ENCODE measurements at regions not wholly inside any gene's neighbourhood (a gene's known extent, or its start where the extent isn't known, plus 50 kb on each side); places are given as distances from the start of the nearest gene placed in this dataset.
"Not testable (repeated sequence)": the region's sequence is repeated elsewhere in the genome, so short reads cannot be mapped to it uniquely, and the experiment has no call there.

DNA sequence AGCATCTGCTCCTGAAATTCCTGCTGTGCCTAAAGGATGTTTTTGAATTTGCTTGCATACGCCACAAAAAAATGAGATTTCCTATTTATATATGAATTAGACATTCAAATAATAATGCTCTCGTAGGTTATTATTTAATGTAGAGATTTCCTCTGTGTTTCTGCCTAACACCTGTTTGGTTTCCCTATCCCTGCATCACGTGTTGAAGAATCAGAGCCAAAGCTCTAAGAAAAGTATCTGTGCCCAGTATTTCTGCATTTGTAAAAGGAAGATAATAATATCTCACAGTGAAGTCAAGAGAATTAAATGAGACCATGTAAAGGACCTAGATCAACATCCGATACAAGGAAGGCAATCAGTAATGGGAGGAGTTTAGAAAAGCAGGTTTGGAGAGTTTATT lies 179.5 kb downstream of the HNRNPD start:
- DNase-seq (ENCODE audit: low read depth in 4 of 4, low spot score in 1 of 4) = no peak

DNA sequence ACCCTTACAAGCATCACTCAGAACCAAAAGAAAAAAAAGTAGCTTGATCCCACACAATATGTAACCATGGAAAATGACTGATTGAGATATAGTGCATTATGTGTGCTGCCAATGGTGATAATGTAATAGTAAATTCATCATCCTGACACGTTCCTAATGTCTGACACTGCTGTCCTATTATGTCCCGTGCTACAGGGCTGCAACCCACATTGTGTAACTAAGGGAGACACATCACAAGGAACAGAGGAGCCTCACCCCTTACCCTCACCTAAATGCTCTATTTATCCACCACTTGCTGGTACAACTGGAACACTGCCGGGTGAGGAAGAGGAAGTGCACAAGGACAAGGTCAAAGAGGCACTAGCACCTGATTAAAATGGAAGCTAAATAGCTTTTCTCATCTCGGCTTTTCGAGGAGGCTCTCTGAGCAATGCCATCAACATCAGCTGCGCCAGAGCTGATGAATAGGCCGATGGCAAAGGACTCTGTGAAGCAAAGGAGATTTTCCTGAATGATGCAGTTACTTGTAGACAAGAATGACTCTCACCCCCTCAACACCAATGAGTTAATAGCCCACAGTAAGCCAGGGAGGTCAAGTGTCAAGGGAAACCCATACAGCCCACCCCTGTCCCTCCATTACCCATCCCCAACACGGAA lies 181.6 kb downstream of the HNRNPD start:
- no peak for DNase-seq (ENCODE audit: low read depth in 4 of 4, low spot score in 1 of 4)

DNA sequence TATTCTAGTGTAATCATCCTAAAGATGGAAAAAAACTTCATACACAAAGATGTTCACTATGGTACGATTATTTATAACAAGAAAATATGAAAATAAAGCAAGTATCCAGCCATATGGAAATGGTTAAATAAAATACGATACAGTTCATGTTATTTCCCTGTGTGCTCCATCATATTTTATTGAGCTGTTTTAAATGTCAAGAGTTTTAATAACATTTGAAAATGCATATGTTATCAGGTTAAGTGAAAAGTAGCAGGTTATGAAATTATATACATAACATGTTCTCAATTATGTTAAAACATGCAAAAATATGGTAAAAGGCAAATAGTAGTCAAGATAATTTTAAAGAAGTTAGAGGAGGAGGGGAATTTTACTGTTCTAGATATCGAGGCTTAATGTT lies 192.0 kb downstream of the HNRNPD start:
- no peak for DNase-seq (ENCODE audit: low read depth in 4 of 4, low spot score in 1 of 4)

DNA sequence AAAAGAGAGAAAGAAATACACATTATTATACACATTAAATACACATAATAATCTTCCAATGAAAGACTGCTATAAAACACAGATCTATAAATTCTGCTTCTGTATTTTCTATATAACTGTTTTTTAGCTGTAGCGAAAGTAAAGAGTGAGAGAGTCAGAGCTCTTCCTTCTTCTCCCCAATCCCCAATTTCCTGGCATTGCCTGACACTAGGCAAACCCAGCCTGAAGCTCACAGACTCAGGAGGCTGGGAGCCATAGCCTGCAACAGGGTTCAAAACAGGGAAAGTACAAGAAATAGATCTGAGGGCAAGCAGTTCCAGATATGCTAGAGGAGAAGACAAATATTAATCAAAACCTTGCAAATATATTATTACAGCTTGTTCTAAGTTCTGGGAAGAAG lies 201.6 kb downstream of the HNRNPD start:
- no peak for DNase-seq (ENCODE audit: low read depth in 4 of 4, low spot score in 1 of 4)

DNA sequence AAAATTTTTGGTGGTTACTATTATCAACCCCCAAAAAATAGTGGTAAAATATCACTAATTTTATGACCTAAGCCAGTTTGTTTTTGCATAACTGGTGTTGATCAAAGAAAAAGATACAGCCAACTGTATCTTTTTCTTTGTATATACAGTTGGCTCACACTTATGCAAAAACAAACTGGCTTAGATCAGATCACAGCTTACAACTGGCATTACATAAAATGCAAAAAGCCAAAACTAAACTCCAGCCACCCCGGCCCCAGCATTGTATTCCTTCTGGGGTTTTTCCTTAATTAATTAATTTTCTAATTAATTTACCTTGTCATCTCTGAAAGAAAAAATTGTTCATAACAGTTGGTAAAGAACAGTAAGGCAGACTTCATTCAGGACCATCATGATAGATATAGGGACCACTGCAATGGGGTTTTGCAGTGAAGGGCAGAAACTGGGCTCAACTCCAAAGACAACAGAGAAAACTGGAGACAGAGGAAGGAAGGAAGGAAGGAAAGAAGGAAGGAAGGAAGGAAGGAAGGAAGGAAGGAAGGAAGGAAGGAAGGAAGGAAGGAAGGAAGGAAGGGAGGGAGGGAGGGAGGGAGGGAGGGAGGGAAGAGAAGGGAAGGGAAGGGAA lies 202.1 kb downstream of the HNRNPD start:
- no peak for DNase-seq (ENCODE audit: low read depth in 4 of 4, low spot score in 1 of 4)

DNA sequence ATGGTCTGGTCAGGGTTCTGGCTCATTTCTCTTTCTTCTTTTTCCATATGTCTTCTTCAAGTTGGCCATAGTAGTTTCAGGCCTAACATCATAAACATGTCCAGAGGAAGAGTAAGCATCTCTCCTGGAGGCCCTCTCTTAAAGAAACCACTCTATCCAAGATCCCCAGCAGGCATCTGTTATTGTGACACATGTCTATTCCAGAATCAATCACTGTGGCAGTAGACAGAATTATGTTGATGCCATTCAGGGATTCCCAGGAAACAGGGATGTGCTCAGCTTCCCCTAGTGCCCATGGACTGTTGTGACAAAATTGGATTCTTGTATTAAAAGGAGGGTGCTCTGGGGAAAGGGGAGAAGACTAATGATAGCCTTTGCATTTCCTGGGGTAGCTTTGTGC lies 224.0 kb downstream of the HNRNPD start:
- DNase-seq (ENCODE audit: low read depth in 4 of 4, low spot score in 1 of 4) = no peak

DNA sequence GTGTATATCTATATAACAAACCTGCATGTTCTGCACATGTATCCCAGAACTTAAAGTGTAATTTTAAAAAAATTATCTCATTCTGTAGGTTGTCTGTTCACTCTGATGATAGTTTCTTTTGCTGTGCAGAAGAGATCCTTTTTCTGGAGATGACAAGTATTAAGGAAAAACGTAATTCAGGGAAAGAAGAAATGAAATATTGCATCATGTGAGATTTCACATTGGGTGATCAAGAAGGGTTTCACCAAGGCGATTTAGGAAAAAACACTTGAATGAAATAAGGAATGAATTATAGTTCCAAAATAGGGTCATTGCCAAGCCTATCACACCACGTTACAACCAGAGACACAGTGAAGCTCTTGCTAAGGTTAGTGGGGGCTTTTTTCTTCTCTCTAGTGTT lies 227.9 kb downstream of the HNRNPD start:
- no peak for DNase-seq (ENCODE audit: low read depth in 4 of 4, low spot score in 1 of 4)

DNA sequence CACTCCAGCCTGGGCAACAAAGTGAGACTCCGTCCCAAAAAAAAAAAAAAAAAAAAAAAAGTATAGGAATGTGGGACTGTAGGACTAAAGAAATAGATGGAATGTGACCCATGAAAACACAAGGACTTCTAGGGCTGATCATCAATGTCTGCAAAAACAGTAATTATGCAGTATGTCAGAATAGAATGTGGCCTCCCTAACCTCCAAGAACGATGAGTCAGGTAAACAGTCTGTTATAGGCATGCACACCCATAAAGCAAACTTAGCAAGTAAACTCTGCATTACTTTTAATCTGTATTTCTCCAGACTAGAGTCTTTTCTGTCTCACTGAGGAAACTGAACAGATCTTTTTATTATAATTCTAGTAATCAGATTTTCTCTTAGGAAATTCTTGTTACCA lies 233.4 kb downstream of the HNRNPD start:
- no peak for DNase-seq (ENCODE audit: low read depth in 4 of 4, low spot score in 1 of 4)

DNA sequence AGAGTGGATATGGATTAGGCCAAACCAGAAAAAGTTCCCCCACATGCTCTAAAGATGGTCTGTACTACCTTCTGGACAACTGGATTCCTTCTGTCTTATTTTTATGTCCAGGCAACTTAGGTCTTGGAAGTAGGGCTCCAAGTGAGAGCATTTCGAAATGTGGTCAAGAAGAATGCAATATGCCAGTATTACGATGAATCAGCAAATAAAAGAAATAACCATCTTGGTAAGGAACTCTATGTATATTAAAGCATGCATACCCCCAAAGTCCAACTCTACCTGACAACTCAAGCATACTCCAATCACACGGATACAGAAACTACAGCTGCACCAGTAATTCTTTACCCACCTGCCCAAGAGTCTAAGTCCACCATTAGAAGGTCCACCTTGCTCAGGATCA lies 234.5 kb downstream of the HNRNPD start:
- DNase-seq (ENCODE audit: low read depth in 4 of 4, low spot score in 1 of 4) = no peak

DNA sequence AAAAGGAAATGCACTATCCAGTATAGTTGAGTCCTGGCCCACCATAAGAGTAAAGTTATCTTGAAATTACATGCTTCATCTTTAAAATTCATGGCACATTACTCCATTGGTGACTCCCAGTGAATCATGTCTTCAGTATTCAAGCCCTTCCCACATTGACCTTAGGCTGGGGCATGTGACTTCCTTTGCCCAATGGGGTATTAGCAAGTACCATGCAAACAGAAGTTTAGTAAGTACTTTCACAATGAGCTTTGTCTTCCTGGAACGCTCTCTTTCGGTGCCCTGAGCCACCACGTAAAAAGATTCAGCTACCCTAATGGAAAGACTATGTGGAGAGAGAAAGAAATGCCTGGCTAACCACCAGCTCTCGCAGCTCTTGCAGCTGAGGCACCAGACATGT lies 235.4 kb downstream of the HNRNPD start:
- DNase-seq (ENCODE audit: low read depth in 4 of 4, low spot score in 1 of 4) = no peak

DNA sequence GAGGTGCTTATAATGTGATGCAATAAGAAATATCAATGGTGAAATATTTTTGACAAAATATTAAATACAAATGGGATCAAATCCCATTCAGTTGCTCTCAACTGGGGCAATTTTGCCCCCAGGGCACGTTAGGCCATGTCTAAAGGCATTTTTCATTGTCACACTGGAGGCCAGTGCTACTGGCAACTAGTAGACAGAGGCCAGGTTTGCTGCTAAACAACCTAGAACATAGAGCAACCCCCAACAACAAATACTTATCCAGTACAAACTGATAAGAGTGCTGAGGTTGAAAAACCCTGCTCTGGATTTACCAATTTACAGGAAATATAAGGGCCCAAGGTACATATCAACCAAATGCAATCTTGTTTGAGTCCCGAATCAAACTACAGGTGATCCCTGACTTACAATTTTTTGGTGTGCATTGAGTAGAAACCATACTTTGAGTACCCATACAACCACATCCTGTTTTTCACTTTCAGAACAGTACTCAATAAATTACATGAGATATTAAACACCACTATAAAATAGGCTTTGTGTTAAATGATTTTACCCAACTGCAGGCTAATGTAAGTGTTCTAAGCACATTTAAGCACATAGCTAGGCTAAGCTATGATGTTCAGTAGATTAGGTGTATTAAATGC lies 237.5 kb downstream of the HNRNPD start:
- DNase-seq (ENCODE audit: low read depth in 4 of 4, low spot score in 1 of 4) = no peak

DNA sequence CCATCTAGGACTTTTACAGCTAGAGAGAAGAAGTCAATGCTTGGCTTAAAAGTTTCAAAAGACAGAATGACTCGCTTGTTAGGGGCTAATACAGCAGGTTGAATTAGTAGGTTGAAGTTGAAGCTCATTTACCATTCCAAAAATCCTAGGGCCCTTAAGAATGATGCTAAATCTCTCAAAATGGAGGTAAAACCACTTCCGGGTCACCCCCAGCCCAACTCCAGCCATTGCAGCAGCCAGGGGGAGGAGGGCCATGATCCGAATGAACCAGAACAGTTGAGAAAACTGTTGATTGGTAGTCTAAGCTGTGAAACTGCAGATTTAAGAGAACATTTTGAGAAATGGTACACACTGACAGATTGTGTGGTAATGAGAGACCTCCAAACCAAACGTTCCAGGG lies 245.4 kb downstream of the HNRNPD start:
- no peak for DNase-seq (ENCODE audit: low read depth in 4 of 4, low spot score in 1 of 4)

DNA sequence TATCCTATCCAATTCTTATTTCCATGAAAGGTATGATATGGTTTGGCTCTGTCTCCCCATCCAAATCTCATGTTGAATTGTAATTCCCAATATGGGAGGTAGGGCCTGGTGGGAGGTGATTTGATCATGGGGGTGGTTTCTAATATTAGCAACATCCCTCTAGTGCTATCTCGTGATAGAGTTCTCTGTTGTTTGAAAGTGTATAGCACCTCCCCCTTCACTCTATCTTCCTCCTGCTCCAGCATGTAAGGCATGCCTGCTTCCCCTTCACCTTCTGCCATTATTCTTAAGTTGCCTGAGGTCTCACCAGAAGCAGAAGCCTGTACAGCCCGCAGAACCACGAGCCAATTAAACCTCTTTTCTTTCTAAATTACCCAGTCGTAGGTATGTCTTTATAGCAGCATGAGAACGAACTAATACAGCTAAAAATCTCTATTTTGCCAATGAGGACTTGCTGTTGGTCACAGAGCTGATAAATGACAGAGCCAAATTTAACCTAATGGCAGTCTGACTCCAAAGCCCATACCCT lies 247.2 kb downstream of the HNRNPD start:
- no peak for DNase-seq (ENCODE audit: low read depth in 4 of 4, low spot score in 1 of 4)

DNA sequence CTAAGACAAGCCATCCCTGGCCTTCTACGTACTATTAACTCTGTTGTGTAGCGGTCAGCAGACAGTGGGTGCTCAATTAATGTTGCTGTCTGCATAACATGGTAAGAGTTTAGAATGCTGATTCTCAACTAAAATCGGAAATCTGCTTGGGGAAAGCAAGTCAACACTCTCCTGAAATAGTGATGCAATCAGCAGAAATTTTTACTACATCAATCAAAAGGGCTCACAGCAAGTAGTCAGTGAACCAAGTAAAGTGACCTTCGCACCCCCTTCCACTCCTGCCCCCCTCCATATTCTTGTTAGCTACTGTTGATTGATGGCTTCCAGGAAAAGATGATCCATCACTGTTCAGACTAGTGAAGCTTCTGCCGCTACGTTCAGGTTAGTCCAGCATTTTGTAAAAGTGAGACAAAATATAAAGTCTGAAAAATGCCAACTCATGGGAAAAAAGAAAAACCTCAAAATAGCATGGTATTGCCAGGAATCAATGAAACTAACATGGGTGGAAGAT lies 247.9 kb downstream of the HNRNPD start:
- DNase-seq (ENCODE audit: low read depth in 4 of 4, low spot score in 1 of 4) = no peak

DNA sequence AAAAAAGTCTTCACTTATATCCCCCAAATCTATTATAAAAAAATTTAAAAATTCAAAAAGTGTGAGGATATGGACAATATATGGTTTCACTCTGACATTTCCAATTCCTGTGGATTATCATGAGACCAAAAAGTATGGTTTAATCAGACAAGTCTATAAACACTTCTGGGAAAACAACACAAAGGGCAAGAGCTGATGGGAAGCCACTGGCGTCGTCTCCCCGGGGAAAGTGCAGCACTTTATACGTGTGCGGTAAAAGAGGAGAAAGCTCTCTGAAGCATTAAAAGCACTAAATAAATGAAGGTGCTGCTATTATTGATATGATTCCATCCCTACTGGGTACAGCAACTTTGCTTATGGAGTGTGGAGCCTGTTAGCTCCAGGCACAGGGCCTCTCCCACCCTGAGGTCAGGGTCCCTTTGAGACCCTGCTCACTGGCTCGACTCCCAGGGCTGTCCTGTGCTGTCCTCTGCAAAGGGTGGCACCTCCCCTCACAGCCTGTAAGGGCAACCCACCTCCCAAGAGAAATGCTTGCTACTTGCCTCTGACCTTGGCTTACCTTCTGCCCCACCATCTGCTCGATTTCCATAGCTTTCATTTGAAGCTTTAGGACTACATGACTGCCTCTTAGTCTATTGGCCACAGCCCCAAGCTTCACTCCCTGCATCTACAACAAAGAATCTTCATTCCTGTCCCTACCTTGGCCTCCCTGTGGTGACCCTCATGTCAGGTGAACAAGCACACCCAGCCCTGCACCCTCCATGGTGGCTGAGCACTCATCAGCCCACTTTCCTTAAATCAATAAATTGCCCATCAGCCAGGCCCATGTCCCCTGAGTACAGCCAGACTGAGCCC lies 248.6 kb downstream of the HNRNPD start:
- DNase-seq (ENCODE audit: low read depth in 4 of 4, low spot score in 1 of 4) = no peak

DNA sequence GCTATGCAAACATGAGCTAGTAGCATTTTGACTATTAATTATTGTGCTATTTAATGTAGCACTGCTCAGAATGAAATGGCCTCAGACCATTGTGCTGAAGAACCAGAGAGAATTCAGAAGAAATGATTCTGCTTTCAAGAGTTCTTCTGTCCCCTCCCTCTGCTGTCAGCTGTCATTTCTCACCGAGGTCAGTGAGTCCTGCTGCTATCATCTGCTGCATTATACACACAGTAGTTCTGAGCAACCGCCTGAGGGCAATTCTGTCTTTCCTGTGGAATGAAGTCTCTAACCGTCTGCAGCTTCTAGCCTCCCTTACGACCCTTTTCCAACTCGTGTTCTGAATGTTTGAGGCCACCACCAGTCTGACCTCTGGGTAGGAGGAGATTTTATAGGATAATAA lies 249.4 kb downstream of the HNRNPD start:
- DNase-seq (ENCODE audit: low read depth in 4 of 4, low spot score in 1 of 4) = no peak

DNA sequence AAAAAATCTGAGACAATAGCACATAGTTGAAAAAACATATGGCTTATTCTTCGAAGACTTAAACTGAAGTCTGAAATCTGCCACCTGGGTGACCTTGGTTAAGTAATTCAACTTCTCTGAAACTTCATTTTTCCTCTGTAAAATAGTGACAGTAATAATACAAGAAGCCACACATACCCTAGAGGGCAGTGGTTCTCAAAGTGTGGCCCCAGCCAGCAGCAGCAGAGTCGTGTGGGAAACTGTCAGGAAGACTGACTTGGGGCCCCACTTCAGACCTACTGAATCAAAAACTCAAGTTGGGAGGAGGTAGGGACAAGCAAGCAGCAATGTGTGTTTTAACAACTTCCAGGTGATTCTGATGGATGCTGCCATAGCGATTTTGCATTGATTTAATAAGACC lies 249.9 kb downstream of the HNRNPD start:
- DNase-seq (ENCODE audit: low read depth in 4 of 4, low spot score in 1 of 4) = no peak

DNA sequence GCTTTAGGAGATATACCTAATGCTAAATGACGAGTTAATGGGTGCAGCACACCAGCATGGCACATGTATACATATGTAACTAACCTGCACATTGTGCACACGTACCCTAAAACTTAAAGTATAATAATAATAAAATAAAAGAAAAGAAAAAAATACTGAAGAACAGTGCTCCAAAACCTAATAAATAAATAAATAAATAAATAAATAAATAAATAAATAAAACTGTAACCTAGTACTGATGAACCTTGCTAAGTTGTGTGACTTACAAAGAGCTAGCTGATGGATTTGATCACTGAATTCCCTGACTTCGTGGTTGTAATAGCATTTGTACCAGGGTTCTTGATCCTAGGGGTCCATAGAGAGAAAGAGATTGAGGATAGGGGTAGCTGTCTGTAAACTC lies 258.6 kb downstream of the HNRNPD start:
- not testable (repeated sequence) for DNase-seq (ENCODE audit: low read depth in 4 of 4, low spot score in 1 of 4)

DNA sequence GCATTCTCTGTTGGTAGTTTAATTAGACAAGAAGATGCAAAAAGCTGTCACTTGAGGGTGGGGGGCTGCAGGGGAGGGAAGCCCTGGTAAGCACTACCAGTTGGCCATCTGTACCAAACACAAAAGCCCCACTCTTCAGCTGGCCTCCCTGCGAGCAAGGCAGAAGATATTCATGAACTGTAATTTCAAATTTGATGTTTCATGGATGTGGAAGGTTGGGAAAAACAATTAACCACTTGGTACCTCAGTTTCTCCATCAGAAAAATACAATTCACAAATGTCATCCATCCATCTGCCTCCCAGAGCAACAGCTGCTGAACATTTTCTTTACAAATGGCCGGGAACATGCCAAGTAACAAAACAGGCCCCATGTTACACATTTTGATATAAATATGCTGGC lies 265.3 kb downstream of the HNRNPD start:
- DNase-seq (ENCODE audit: low read depth in 4 of 4, low spot score in 1 of 4) = no peak

DNA sequence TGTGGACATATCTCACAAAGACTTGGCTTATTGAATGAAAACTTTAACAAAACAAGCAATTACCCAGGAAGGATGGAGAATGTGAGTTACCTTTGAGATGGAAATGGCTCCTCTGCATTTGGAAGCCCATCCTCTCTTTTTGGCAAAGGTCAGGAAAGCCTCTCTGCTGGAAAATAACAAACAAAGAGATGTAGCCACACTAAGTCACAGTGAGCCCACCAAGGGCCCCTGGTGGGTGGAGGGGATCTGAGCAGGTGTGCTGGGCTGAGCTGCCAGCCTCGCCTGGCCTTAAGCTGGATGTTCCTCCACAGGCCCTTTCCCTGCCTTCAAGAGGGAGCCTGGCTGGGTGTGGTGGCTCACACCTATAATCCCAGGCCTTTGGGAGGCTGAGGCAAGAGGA lies 269.2 kb downstream of the HNRNPD start:
- no peak for DNase-seq (ENCODE audit: low read depth in 4 of 4, low spot score in 1 of 4)

DNA sequence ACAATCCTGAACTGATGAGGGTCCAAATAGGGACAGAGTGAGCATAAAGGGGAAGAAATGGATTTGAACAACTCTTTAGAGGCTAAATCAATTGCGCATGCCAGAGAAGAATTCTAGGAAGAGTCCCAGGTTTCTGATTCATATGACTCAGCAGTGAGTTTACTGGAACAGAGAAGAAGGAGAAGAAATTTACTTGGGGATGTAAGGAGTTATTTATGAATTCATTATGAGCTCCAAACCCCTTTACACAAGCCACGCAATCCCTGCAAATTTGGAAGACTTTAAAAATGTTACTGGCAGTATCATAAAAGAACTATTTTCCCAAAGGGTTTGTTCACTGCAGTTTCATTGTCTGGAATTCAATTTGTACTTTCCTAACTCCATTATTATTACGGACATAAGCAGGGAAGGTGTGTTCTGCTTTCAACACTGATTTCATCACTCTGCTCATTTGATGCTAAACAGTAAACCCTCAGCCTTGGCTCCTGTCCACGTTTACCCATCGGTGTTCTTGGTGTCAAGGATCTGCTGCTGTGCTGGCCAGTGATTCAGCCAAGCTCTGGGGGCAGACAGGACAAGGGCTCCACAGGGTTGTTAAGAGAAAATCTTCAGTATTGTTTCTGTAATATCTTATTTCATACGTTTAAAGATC lies 273.7 kb downstream of the HNRNPD start:
- no peak for DNase-seq (ENCODE audit: low read depth in 4 of 4, low spot score in 1 of 4)
